WERI-Rb-1 (cell line): ENCODE measurements at regions not wholly inside any gene's neighbourhood (a gene's known extent, or its start where the extent isn't known, plus 50 kb on each side); places are given as distances from the start of the nearest gene placed in this dataset.

ENCODE experiments used
- DNase-seq: peaks from one replicate; pipeline ENCODE4 v3.0.0-alpha.2; 2020
- H3K27ac ChIP-seq: fragments of 250-450 bp; sonication (Bioruptor Pico); 2 replicates; pipeline ENCODE4 v1.5.1; 2020; ENCODE audit warnings: mild to moderate bottlenecking, moderate library complexity
- H3K27me3 ChIP-seq: fragments of 250-450 bp; sonication (Bioruptor Pico); 2 replicates; pipeline ENCODE4 v1.5.1; 2021; ENCODE audit warnings: mild to moderate bottlenecking, low read depth, moderate library complexity; ENCODE audit not compliant: insufficient read depth, severe bottlenecking
- H3K36me3 ChIP-seq: fragments of 250-450 bp; sonication (Bioruptor Pico); 2 replicates; pipeline ENCODE4 v1.5.1; 2020; ENCODE audit warnings: mild to moderate bottlenecking, moderate library complexity
- H3K4me3 ChIP-seq: 2 replicates; pipeline ENCODE4 v1.5.1; 2011; ENCODE audit warnings: low read depth, mild to moderate bottlenecking, control low read depth, low read length
- H3K9me3 ChIP-seq: fragments of 250-450 bp; sonication (Bioruptor Pico); 2 replicates; pipeline ENCODE4 v1.5.1; 2021; ENCODE audit warnings: mild to moderate bottlenecking, moderate library complexity; ENCODE audit not compliant: severe bottlenecking
- TF ChIP-seq, protein P1 (sequence below): IDR thresholded peaks from 2 replicates; pipeline ENCODE4 v1.5.1; 2011; ENCODE audit warnings: low read depth, mild to moderate bottlenecking, control low read depth, inconsistent platforms, low read length

DNA sequence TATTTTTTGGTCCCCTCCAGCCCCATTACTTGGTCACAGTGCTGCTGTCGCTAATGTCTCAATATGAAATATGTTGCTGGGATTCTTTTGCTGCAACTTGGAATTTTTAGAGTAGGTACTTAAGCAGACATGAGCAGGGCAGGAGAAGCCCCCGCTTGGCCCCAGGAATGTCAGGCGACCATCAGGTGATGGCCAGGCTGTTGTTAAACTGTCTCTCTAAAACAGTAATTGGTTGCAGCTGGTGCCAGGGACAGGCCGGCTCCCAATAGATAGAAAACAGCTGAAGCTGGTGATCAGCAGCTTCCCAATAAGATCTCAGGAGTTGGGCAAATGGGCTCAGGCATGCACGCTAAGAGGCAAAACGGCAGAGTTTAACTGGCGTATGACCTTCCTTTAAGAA lies 329.9 kb upstream of the TBL1XR1 start:
- H3K27me3 ChIP-seq, result no peaks in the 10 kb centered on the region
- H3K4me3 ChIP-seq, result no peak overlapping the region
- no peaks in the 10 kb centered on the region for H3K36me3 ChIP-seq
- no peak for DNase-seq
- no peaks in the 10 kb centered on the region for H3K9me3 ChIP-seq
- TF ChIP-seq, protein P1, sequence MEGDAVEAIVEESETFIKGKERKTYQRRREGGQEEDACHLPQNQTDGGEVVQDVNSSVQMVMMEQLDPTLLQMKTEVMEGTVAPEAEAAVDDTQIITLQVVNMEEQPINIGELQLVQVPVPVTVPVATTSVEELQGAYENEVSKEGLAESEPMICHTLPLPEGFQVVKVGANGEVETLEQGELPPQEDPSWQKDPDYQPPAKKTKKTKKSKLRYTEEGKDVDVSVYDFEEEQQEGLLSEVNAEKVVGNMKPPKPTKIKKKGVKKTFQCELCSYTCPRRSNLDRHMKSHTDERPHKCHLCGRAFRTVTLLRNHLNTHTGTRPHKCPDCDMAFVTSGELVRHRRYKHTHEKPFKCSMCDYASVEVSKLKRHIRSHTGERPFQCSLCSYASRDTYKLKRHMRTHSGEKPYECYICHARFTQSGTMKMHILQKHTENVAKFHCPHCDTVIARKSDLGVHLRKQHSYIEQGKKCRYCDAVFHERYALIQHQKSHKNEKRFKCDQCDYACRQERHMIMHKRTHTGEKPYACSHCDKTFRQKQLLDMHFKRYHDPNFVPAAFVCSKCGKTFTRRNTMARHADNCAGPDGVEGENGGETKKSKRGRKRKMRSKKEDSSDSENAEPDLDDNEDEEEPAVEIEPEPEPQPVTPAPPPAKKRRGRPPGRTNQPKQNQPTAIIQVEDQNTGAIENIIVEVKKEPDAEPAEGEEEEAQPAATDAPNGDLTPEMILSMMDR, result no peak
- H3K27ac ChIP-seq, result no peak overlapping the region

DNA sequence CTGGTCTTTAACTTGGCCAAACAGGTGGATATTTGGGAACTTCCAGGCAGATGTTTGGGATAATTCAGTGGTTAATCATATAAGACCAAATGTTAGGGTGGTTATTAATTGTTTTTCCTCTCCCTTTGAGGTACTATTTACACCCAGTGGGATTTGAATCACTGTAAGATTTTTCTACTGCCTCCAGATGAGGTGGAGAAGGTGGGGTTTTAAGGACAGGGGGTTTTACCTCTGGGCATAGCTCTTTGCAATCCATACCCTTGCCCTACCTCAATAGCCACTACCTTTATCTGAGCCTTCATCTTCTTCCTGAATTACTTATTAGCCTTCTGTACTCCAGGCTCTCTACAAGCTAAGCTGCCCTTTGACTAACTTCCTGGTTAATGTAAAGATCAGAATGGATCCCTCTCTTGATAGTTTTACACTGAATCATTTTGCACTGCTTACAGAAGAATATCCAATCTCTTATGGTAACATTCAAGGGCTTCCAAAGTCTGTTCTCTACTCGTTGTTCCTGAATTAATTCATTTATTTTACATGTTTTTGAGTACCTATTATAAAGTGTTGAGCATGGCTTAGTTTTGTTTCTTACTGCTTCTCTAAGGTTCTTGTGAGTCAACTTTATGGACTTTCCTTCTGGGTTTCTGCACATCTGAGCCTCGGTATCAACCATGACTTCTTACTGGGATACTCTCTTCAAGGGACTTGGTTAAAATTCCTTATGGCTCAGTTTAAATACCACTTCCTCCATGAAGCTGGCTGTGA lies 331.2 kb upstream of the TBL1XR1 start:
- DNase-seq, result no peak
- TF ChIP-seq, protein P1, result no peak
- no peak overlapping the region for H3K4me3 ChIP-seq
- no peak overlapping the region for H3K27ac ChIP-seq
- H3K9me3 ChIP-seq, result no peaks in the 10 kb centered on the region
- H3K36me3 ChIP-seq, result no peaks in the 10 kb centered on the region
- no peaks in the 10 kb centered on the region for H3K27me3 ChIP-seq

DNA sequence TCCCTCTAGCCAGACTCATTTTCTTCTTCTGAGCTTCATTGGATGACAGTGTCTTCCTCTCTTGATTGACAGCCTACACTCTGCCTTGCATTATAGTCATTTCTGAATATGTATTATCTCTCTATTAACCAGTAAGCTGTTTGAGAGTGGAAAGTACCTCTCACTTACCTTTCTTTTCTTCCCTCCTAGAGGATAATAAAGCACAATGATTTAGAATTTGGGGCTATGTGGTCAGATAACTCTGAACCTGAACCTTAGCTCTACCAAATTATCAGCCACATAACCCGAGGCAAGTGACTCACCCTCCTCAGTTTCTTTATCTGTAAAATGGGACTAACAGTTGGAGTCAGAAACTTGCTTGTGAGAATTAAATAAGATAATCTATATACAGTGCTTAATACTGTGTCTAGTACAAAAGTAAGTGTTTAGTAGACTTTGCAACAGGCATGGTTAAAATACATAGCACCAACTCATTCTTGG lies 331.8 kb upstream of the TBL1XR1 start:
- H3K27ac ChIP-seq, result no peak overlapping the region
- H3K36me3 ChIP-seq, result no peaks in the 10 kb centered on the region
- no peak overlapping the region for H3K4me3 ChIP-seq
- DNase-seq, result no peak
- H3K27me3 ChIP-seq, result no peaks in the 10 kb centered on the region
- TF ChIP-seq, protein P1, result no peak
- no peaks in the 10 kb centered on the region for H3K9me3 ChIP-seq

DNA sequence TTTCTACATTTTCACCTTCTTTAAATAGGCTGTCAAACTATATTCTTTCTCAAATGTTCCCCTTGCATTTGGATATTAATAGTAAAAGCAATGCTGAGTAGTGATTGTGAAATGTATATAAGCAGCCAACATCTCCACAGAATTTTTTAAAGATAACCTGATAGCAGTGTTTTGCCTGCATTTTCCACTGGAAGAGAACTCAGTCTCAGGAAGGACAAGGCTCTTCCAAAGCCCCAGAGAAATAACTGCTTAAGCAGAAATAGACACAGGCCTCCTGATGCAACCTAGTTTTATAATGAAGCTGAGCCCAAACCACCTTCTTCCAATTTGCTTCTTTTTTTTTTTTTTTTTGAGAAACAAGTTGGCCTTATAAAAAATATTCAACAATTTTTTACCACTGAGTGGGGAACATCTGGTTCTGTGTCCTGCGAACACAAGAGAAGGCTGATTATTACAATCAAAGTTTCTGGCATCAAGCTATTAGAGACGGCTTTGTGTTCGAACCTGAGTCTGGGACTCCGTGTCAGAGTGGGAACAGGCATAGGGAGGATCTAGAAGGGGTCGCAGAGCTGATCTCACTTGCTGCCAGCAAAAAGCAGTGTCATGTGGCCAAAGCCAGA lies 332.5 kb upstream of the TBL1XR1 start:
- H3K36me3 ChIP-seq, result no peaks in the 10 kb centered on the region
- no peaks in the 10 kb centered on the region for H3K27me3 ChIP-seq
- no peak overlapping the region for H3K4me3 ChIP-seq
- TF ChIP-seq, protein P1, result no peak
- DNase-seq, result no peak
- no peaks in the 10 kb centered on the region for H3K9me3 ChIP-seq
- peak overlapping the region; percentile 43; the same call in 1 of the 2 replicates for H3K27ac ChIP-seq

DNA sequence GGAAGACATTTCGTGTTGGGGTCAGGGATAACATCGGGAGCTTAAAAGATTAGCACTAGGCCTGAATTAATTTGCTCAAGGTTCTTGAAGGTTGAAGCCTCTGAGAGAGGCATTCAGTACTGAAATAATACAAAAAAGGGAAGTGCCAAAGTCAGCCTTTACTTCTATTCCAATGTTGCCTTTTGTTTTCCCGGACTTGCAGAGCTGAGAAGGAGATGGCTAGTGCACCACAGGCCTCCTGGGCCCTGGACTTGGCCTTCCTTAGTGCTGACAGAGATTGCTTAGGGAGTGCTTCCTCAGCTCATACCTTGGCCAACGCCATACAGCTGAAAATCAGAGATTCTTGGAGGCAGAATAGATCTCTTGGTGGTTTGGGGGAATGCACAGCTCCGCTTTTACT lies 333.6 kb upstream of the TBL1XR1 start:
- peak; percentile 30 for DNase-seq
- Histone ChIP-seq H3K36me3 (no peaks in the 10 kb centered on the region), H3K4me3 (no peak overlapping the region), H3K27ac (peak overlapping the region; percentile 43), H3K9me3 (no peaks in the 10 kb centered on the region), H3K27me3 (no peaks in the 10 kb centered on the region)
- TF ChIP-seq, protein P1, result no peak

DNA sequence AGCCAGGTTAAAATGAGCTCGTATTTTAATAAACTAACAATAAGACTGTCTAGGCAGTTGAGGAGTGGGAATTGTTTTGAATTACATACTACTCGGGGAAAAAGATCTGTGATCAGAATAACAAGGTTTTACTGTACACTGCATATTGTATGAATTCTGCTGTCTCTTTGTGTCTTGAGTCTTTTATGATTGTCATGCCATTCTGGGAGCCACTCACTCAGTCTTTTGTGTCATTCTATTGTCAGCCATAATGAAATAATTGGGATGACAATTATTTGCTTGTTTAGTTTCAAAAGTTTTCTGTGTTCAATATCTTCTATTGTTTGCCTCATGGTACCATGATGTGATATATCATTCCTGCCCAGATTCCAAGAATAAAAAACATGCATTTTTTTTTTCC lies 339.6 kb upstream of the TBL1XR1 start:
- H3K4me3 ChIP-seq, result no peak overlapping the region
- no peaks in the 10 kb centered on the region for H3K27me3 ChIP-seq
- H3K9me3 ChIP-seq, result no peaks in the 10 kb centered on the region
- no peak overlapping the region for H3K27ac ChIP-seq
- TF ChIP-seq, protein P1, result no peak
- DNase-seq, result no peak
- H3K36me3 ChIP-seq, result no peaks in the 10 kb centered on the region
